Parathyroid adenoma (tissue), 2 donors: ENCODE measurements at regions not wholly inside any gene's neighbourhood (a gene's known extent, or its start where the extent isn't known, plus 50 kb on each side); places are given as distances from the start of the nearest gene placed in this dataset.

Experiments
- H2AFZ ChIP-seq: fragments of 300-600 bp; sonication (generic); one replicate; pipeline ENCODE4 v1.7.0; 2017; ENCODE audit warnings: antibody characterized with exemption, mild to moderate bottlenecking
- H3K27ac ChIP-seq: fragments of 300-600 bp; sonication (generic); one replicate; pipeline ENCODE4 v1.7.0; 2017
- H3K27me3 ChIP-seq: fragments of 300-600 bp; sonication (generic); one replicate; pipeline ENCODE4 v1.7.0; 2017; ENCODE audit warnings: low read length; ENCODE audit not compliant: control insufficient read depth, insufficient read depth
- H3K36me3 ChIP-seq: fragments of 300-600 bp; sonication (generic); one replicate; pipeline ENCODE4 v1.7.0; 2017; ENCODE audit warnings: low read length; ENCODE audit not compliant: control insufficient read depth, insufficient read depth
- H3K4me1 ChIP-seq: fragments of 300-600 bp; sonication (generic); one replicate; pipeline ENCODE4 v1.7.0; 2017; ENCODE audit warnings: control low read depth
- H3K4me2 ChIP-seq: fragments of 300-600 bp; sonication (generic); one replicate; pipeline ENCODE4 v1.7.0; 2017; ENCODE audit warnings: low read length
- H3K4me3 ChIP-seq: fragments of 300-600 bp; sonication (generic); one replicate; pipeline ENCODE4 v1.7.0; 2017; ENCODE audit warnings: low read depth, low read length
- H3K79me2 ChIP-seq: fragments of 300-600 bp; sonication (generic); one replicate; pipeline ENCODE4 v1.7.0; 2017; ENCODE audit warnings: control low read depth
- H3K9ac ChIP-seq: fragments of 300-600 bp; sonication (generic); one replicate; pipeline ENCODE4 v1.7.0; 2017; ENCODE audit warnings: mild to moderate bottlenecking
- H3K9me3 ChIP-seq: fragments of 300-600 bp; sonication (generic); one replicate; pipeline ENCODE4 v1.7.0; 2017; ENCODE audit warnings: low read length; ENCODE audit not compliant: control insufficient read depth
- CTCF ChIP-seq: fragments of 300-600 bp; sonication (generic); IDR thresholded peaks from one replicate; pipeline ENCODE4 v1.7.0; 2017; ENCODE audit warnings: antibody characterized with exemption, mild to moderate bottlenecking
- donor health status: primary hyperparathyroidism.

DNA sequence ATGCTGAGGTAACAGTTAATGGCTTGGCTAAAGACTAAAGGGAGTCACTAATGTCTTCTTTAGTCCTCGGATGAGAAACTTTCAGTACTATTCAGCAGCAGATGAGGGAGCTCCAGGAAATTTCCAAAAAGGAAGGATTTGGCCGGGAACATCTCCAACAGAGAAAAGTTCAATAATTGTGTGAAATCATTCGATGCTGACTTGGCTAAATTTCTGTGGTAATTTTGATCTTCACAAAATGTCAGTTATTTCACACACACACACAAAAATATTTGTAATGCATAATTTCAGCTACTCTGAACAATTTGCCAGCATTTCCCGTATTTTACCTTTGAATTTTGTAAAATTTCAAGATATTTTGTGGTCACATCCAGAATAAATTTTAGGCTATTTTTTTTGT lies 462.8 kb upstream of the MDFIC2 start:
- H2AFZ ChIP-seq, result no peak overlapping the region
- no peaks in the 10 kb centered on the region for H3K27me3 ChIP-seq
- H3K4me2 ChIP-seq, result no peak overlapping the region
- H3K27ac ChIP-seq, result no peak overlapping the region
- TF ChIP-seq CTCF, result no peak
- no peaks in the 10 kb centered on the region for H3K36me3 ChIP-seq
- no peaks in the 10 kb centered on the region for H3K9me3 ChIP-seq
- H3K79me2 ChIP-seq, result no peaks in the 10 kb centered on the region
- H3K4me3 ChIP-seq, result no peak overlapping the region
- no peak overlapping the region for H3K9ac ChIP-seq
- H3K4me1 ChIP-seq, result no peaks in the 10 kb centered on the region

DNA sequence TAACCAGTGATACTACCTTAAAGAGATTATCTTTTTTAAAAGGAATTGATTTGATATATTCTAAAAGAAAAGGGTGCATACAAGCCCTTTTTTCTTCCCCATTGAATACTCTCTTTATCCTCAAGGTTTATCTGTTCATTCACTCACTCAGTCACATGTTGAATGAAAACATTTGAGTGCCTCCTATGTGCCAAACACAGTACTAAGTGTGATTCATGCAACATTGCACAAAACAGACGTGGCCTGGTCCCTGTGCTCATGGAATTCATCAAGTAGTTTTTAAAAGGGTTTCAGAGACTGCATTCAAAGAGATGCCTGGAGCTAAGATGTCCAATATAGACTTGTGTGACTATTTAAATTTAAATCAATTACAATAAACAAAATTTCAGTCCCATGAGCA lies 462.2 kb upstream of the MDFIC2 start:
- H3K9ac ChIP-seq, result no peak overlapping the region
- no peaks in the 10 kb centered on the region for H3K36me3 ChIP-seq
- no peak for TF ChIP-seq CTCF
- no peak overlapping the region for H3K4me2 ChIP-seq
- H3K9me3 ChIP-seq, result no peaks in the 10 kb centered on the region
- H3K4me3 ChIP-seq, result no peak overlapping the region
- no peaks in the 10 kb centered on the region for H3K79me2 ChIP-seq
- H2AFZ ChIP-seq, result no peak overlapping the region
- H3K27me3 ChIP-seq, result no peaks in the 10 kb centered on the region
- H3K27ac ChIP-seq, result no peak overlapping the region
- H3K4me1 ChIP-seq, result no peaks in the 10 kb centered on the region

GRCh38 chr3:70771426-70772147 lies 459.1 kb upstream of the MDFIC2 start:
- H3K9ac ChIP-seq, result no peak overlapping the region
- H3K36me3 ChIP-seq, result no peaks in the 10 kb centered on the region
- no peaks in the 10 kb centered on the region for H3K79me2 ChIP-seq
- no peak overlapping the region for H3K4me2 ChIP-seq
- no peaks in the 10 kb centered on the region for H3K4me1 ChIP-seq
- H3K4me3 ChIP-seq, result no peak overlapping the region
- H3K27me3 ChIP-seq, result no peaks in the 10 kb centered on the region
- no peak overlapping the region for H3K27ac ChIP-seq
- no peak overlapping the region for H2AFZ ChIP-seq
- no peaks in the 10 kb centered on the region for H3K9me3 ChIP-seq
- TF ChIP-seq CTCF, result no peak

GRCh38 chr3:70770650-70771049 lies 458.2 kb upstream of the MDFIC2 start:
- no peaks in the 10 kb centered on the region for H3K9me3 ChIP-seq
- H3K27me3 ChIP-seq, result no peaks in the 10 kb centered on the region
- H3K27ac ChIP-seq, result no peak overlapping the region
- H2AFZ ChIP-seq, result no peak overlapping the region
- H3K4me3 ChIP-seq, result no peak overlapping the region
- H3K4me1 ChIP-seq, result no peaks in the 10 kb centered on the region
- H3K4me2 ChIP-seq, result no peak overlapping the region
- no peaks in the 10 kb centered on the region for H3K79me2 ChIP-seq
- H3K36me3 ChIP-seq, result no peaks in the 10 kb centered on the region
- no peak for TF ChIP-seq CTCF
- H3K9ac ChIP-seq, result no peak overlapping the region

DNA sequence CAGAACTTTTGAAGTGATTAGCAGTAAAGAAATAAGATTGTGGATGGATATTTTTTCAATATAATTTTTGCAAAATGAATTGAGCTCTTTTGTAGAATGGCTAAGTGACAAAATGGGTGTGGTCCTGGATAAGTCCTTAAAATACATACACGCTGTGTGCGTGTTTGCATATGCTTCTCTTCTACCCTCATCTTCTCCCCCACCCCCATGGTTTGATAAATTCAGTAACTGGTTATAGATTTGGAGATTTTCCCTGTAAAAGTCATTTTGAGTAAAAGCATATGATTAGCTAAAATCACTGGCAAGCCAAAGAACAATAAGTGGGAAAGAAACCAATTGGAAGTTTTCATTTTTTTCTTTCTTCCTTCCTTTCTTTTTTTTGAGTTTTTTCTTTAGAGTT lies 453.9 kb upstream of the MDFIC2 start:
- H3K79me2 ChIP-seq, result no peaks in the 10 kb centered on the region
- H3K27ac ChIP-seq, result no peak overlapping the region
- no peak overlapping the region for H2AFZ ChIP-seq
- H3K4me1 ChIP-seq, result no peaks in the 10 kb centered on the region
- H3K4me2 ChIP-seq, result no peak overlapping the region
- no peak overlapping the region for H3K9ac ChIP-seq
- no peaks in the 10 kb centered on the region for H3K27me3 ChIP-seq
- no peaks in the 10 kb centered on the region for H3K36me3 ChIP-seq
- H3K4me3 ChIP-seq, result no peak overlapping the region
- no peaks in the 10 kb centered on the region for H3K9me3 ChIP-seq
- TF ChIP-seq CTCF, result no peak
